ENCODE measurements at regions not wholly inside any gene's neighbourhood (a gene's known extent, or its start where the extent isn't known, plus 50 kb on each side); places are given as distances from the start of the nearest gene placed in this dataset.

DNA sequence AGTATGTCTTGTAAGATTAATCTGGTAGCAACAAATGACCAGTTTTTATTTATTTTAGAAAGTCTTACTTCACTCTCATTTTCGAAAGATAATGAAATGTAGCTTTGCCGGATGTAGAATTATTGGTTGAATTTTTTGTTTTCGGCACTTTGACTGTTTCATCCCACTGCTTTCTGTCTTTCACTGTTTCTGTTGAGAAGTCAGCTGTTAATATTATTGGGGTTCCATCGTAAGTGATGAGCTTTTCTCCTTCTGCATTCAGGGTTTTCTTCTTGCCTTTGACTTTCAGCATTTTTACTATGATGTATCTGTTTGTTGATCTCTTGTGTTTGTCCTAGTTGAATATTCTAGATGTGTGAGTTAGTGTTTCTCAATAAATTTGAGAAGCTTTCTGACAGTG lies 383.4 kb downstream of the PAX1 start:
- Histone ChIP-seq H3K4me3 (ENCODE audit: low read depth, low read length) (no peak overlapping the region), H3K27me3 (ENCODE audit: control insufficient read depth, insufficient read depth, low read length) (no peaks in the 10 kb centered on the region), H3K9me3 (ENCODE audit: control insufficient read depth, insufficient read depth, low read length) (peaks cover 11% of the 10 kb centered on the region; the same call in 1 of the 2 replicates), H3K27ac (ENCODE audit: low read depth, low read length) (no peak overlapping the region)
- POLR2A ChIA-PET: no interaction called here
- DNase-seq (ENCODE audit: low read depth, low spot score): no peak
- TF ChIP-seq, protein P1, sequence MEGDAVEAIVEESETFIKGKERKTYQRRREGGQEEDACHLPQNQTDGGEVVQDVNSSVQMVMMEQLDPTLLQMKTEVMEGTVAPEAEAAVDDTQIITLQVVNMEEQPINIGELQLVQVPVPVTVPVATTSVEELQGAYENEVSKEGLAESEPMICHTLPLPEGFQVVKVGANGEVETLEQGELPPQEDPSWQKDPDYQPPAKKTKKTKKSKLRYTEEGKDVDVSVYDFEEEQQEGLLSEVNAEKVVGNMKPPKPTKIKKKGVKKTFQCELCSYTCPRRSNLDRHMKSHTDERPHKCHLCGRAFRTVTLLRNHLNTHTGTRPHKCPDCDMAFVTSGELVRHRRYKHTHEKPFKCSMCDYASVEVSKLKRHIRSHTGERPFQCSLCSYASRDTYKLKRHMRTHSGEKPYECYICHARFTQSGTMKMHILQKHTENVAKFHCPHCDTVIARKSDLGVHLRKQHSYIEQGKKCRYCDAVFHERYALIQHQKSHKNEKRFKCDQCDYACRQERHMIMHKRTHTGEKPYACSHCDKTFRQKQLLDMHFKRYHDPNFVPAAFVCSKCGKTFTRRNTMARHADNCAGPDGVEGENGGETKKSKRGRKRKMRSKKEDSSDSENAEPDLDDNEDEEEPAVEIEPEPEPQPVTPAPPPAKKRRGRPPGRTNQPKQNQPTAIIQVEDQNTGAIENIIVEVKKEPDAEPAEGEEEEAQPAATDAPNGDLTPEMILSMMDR (IDR thresholded peaks at IDR 0.05; ENCODE audit: low read depth, low read length): no peak
- CTCF ChIA-PET: no interaction called here

DNA sequence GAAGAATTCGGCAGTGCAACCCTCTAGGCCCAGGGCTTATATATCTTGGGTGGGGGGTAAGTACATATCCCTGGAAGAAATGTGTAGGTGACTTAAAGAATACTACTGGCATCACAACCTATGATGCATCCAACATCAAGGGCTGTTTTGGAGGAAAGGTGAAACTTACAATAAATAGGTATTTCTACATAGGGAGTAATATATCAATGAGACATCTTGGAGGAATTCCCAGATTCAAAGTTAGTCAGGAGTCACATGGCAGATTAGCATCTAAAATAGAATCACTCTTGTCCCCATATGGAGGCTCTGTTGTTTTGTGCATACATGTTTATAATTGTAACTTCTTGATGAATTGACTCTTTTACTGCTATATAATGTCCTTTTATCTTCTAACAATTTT lies 375.5 kb downstream of the PAX1 start:
- Histone ChIP-seq H3K4me3 (ENCODE audit: low read depth, low read length) (no peak overlapping the region), H3K9me3 (ENCODE audit: control insufficient read depth, insufficient read depth, low read length) (peaks cover 2% of the 10 kb centered on the region; the same call in 1 of the 2 replicates), H3K27ac (ENCODE audit: low read depth, low read length) (no peak overlapping the region), H3K27me3 (ENCODE audit: control insufficient read depth, insufficient read depth, low read length) (no peaks in the 10 kb centered on the region)
- ChIA-PET POLR2A (no interaction called here), CTCF (no interaction called here)
- TF ChIP-seq, protein P1 (IDR thresholded peaks at IDR 0.05; ENCODE audit: low read depth, low read length): no peak
- DNase-seq (ENCODE audit: low read depth, low spot score): no peak

DNA sequence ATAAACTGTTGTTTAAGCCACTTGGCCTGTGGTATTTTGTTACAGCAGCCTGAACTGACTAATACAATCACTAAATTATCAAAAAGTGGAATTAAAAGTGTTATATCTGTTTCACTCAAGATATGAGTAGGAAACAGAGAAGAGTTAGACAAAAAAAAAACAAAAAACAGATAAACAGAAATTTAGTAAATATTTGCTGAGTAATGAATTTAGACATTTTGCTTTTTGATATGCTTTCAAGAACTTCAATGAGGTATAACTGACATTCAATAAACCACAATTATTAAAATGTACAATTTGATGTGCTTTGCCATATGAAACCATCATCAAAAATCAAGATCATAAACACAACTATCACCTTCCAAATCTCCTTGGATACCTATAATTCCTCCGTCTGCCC lies 369.2 kb downstream of the PAX1 start:
- Histone ChIP-seq H3K27me3 (ENCODE audit: control insufficient read depth, insufficient read depth, low read length) (no peaks in the 10 kb centered on the region), H3K9me3 (ENCODE audit: control insufficient read depth, insufficient read depth, low read length) (peaks cover 17% of the 10 kb centered on the region), H3K4me3 (ENCODE audit: low read depth, low read length) (no peak overlapping the region), H3K27ac (ENCODE audit: low read depth, low read length) (no peak overlapping the region)
- POLR2A ChIA-PET: no interaction called here
- CTCF ChIA-PET: no interaction called here
- no peak for DNase-seq (ENCODE audit: low read depth, low spot score)
- TF ChIP-seq, protein P1 (IDR thresholded peaks at IDR 0.05; ENCODE audit: low read depth, low read length): no peak

DNA sequence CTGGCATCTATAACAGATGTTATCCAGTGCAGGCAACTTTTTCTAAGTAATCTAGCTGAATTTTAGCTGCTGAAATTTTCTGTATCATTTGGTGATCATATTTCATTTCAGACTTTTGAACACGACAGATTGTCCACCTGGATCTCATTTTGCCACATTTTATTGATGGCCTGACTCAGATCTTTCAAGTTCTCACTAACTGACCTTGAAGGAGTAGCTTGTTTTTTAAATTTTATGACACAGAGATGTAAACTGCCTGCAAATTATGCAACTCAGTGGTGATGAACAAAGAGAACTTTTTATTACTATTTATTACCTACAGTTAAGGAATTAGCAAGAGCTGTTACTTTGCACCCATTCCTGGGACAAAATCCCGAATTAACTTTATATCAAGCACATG lies 366.4 kb downstream of the PAX1 start:
- CTCF ChIA-PET: no interaction called here
- Histone ChIP-seq H3K27ac (ENCODE audit: low read depth, low read length) (no peak overlapping the region), H3K27me3 (ENCODE audit: control insufficient read depth, insufficient read depth, low read length) (no peaks in the 10 kb centered on the region), H3K4me3 (ENCODE audit: low read depth, low read length) (no peak overlapping the region), H3K9me3 (ENCODE audit: control insufficient read depth, insufficient read depth, low read length) (peaks cover 21% of the 10 kb centered on the region)
- POLR2A ChIA-PET: no interaction called here
- TF ChIP-seq, protein P1 (IDR thresholded peaks at IDR 0.05; ENCODE audit: low read depth, low read length): no peak
- DNase-seq (ENCODE audit: low read depth, low spot score): no peak

DNA sequence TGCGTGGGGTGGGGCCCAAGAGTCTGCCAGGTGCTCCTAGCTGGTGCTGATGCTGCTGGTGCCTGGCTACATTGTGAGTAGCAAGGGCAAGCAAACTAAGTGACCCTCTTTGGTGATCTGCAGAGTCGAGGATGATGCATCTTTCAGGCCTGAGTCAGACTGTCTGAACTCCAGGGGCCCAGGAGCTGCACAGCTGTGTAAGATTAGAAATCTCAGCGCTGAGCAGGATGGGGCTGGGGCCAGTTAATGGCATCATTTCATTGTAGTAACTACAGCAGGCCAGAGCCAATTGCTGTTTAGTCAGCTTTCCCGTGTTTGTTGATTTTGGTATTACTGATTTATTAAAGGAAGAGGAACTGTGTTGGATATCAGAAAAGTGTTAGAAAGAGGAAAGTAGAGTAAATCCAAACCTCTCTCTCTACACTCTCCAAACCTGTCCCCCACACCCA lies 365.2 kb downstream of the PAX1 start:
- no peak overlapping the region for H3K4me3 ChIP-seq (ENCODE audit: low read depth, low read length)
- DNase-seq (ENCODE audit: low read depth, low spot score): no peak
- no peaks in the 10 kb centered on the region for H3K27me3 ChIP-seq (ENCODE audit: control insufficient read depth, insufficient read depth, low read length)
- CTCF ChIA-PET: no interaction called here
- H3K9me3 ChIP-seq (ENCODE audit: control insufficient read depth, insufficient read depth, low read length): peaks cover 21% of the 10 kb centered on the region
- TF ChIP-seq, protein P1 (IDR thresholded peaks at IDR 0.05; ENCODE audit: low read depth, low read length): no peak
- no peak overlapping the region for H3K27ac ChIP-seq (ENCODE audit: low read depth, low read length)
- POLR2A ChIA-PET: no interaction called here
